Mucosa of descending colon (tissue), 3 donors: ENCODE measurements at regions not wholly inside any gene's neighbourhood (a gene's known extent, or its start where the extent isn't known, plus 50 kb on each side); places are given as distances from the start of the nearest gene placed in this dataset.

Experiments
- ATAC-seq: fragments of 200-7000 bp; cut with Tn5 transposase; one replicate; pipeline ENCODE4 v1.9.1; 2020; ENCODE audit warnings: mild to moderate bottlenecking, moderate library complexity
- DNase-seq, 3 donors: peaks; one replicate each; pipeline ENCODE4 v3.0.0-alpha.2; 2020
- H3K36me3 ChIP-seq: fragments of 200-600 bp; one replicate; pipeline ENCODE4 v1.8.0; 2021; ENCODE audit warnings: low read depth, mild to moderate bottlenecking
- H3K4me1 ChIP-seq: fragments of 200-600 bp; one replicate; pipeline ENCODE4 v1.8.0; 2021; ENCODE audit warnings: low read depth, mild to moderate bottlenecking
- H3K4me3 ChIP-seq: fragments of 200-600 bp; one replicate; pipeline ENCODE4 v1.8.0; 2021; ENCODE audit warnings: mild to moderate bottlenecking
- H3K9me3 ChIP-seq: fragments of 200-600 bp; one replicate; pipeline ENCODE4 v1.8.0; 2021; ENCODE audit warnings: mild to moderate bottlenecking
- intact Hi-C, 2 donors: fragments of 100-400 bp; cut with DNase I in 1 of 2; cut with micrococcal nuclease in 1 of 2; formaldehyde crosslinking; loops; one replicate each; pipeline versions ENCODE4 v1.11.0 to v1.11.1; 2022; cut with DNase I, micrococcal nuclease
- TF ChIP-seq, protein P1 (sequence below): fragments of 200-600 bp; IDR thresholded peaks from one replicate; pipeline ENCODE4 v1.8.0; 2022; ENCODE audit warnings: antibody characterized with exemption, mild to moderate bottlenecking
- donor health status: DM: no; HTN: no; CAD: no; lungs with moderate emphysema.
- donor health status: DM: no; HTN: no; CAD: no.
- donor health status: DM: no; HTN: yes; CAD: no.

DNA sequence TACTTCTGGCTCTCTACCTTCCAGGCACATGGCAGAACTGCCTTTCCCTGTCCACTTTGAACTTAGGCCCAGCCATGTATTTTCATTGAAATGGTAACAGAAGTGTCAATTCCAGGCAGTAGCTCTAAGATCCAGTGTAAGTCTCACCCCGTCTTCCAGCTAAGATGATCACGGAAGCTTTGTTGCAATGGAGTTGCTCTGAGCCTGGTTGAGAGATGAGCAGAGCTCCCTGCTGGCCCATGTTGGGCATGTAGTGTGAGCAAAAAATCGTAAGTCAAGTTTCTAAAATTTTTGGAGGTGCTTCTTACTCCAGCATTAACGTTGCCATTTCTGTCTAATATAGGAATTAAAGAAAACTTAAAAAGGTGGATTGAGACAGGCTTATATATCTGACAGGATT lies 274.4 kb downstream of the IPMK start:
- no peak for ATAC-seq
- intact Hi-C loops = no loop called here
- H3K4me1 ChIP-seq = no peaks in the 10 kb centered on the region
- no peaks in the 10 kb centered on the region for H3K9me3 ChIP-seq
- no peak overlapping the region for H3K4me3 ChIP-seq
- no peaks in the 10 kb centered on the region for H3K36me3 ChIP-seq
- DNase-seq = no peak
- TF ChIP-seq, protein P1, sequence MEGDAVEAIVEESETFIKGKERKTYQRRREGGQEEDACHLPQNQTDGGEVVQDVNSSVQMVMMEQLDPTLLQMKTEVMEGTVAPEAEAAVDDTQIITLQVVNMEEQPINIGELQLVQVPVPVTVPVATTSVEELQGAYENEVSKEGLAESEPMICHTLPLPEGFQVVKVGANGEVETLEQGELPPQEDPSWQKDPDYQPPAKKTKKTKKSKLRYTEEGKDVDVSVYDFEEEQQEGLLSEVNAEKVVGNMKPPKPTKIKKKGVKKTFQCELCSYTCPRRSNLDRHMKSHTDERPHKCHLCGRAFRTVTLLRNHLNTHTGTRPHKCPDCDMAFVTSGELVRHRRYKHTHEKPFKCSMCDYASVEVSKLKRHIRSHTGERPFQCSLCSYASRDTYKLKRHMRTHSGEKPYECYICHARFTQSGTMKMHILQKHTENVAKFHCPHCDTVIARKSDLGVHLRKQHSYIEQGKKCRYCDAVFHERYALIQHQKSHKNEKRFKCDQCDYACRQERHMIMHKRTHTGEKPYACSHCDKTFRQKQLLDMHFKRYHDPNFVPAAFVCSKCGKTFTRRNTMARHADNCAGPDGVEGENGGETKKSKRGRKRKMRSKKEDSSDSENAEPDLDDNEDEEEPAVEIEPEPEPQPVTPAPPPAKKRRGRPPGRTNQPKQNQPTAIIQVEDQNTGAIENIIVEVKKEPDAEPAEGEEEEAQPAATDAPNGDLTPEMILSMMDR = no peak

GRCh38 chr10:57992321-57993077 lies 275.2 kb downstream of the IPMK start:
- Histone ChIP-seq H3K36me3 (no peaks in the 10 kb centered on the region), H3K9me3 (no peaks in the 10 kb centered on the region), H3K4me3 (no peak overlapping the region), H3K4me1 (no peaks in the 10 kb centered on the region)
- TF ChIP-seq, protein P1 = no peak
- intact Hi-C loops = no loop called here
- no peak for ATAC-seq
- no peak for DNase-seq

GRCh38 chr10:57988964-57989363 lies 278.7 kb downstream of the IPMK start:
- TF ChIP-seq, protein P1 = no peak
- no peak for ATAC-seq
- Histone ChIP-seq H3K9me3 (no peaks in the 10 kb centered on the region), H3K4me1 (no peaks in the 10 kb centered on the region), H3K4me3 (no peak overlapping the region), H3K36me3 (no peaks in the 10 kb centered on the region)
- DNase-seq = no peak
- intact Hi-C loops = no loop called here

- Histone ChIP-seq H3K4me3 (no peak overlapping the region), H3K9me3 (no peaks in the 10 kb centered on the region), H3K36me3 (no peaks in the 10 kb centered on the region), H3K4me1 (no peaks in the 10 kb centered on the region)
- ATAC-seq (no peak), DNase-seq (no peak)
- intact Hi-C loops = no loop called here
- TF ChIP-seq, protein P1 = no peak
Observed at GRCh38 chr10:57987055-57987721, 280.5 kb downstream of the IPMK start.

DNA sequence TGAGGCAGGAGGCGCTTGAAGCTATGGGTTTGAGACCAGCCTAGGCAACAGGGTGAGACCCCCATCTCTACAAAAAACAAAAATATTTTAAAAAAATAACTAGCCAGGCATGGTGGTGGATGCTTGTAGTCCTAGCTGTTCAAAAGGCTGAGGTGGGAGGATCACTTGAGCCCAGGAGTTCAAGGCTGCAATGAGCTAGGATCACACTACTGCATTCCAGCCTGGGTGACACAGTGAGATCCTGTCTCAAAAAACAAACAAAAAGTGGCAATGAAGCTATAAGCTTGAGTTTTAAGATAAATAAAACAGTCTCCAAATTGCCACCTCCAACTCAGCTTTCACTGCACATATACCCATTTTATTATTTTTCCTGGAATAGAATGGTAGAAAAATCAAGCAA lies 281.3 kb downstream of the IPMK start:
- ATAC-seq = no peak
- Histone ChIP-seq H3K4me3 (no peak overlapping the region), H3K4me1 (no peaks in the 10 kb centered on the region), H3K9me3 (no peaks in the 10 kb centered on the region), H3K36me3 (no peaks in the 10 kb centered on the region)
- TF ChIP-seq, protein P1 = no peak
- DNase-seq = no peak
- intact Hi-C loops = no loop called here
